Gastroesophageal sphincter (tissue), 2 donors: ENCODE measurements at regions not wholly inside any gene's neighbourhood (a gene's known extent, or its start where the extent isn't known, plus 50 kb on each side); places are given as distances from the start of the nearest gene placed in this dataset.

ENCODE experiments used
- POLR2A ChIP-seq, 2 donors: fragments of 450-650 bp; IDR thresholded peaks; one replicate each; pipeline ENCODE4 v1.6.1; 2017; ENCODE audit warnings: antibody characterized with exemption in 2 of 2, mild to moderate bottlenecking in 2 of 2, moderate library complexity in 1 of 2
- POLR2AphosphoS5 ChIP-seq: sonication (generic); formaldehyde crosslinking; IDR thresholded peaks from one replicate; pipeline ENCODE4 v1.6.1; 2017; ENCODE audit warnings: antibody characterized with exemption

DNA sequence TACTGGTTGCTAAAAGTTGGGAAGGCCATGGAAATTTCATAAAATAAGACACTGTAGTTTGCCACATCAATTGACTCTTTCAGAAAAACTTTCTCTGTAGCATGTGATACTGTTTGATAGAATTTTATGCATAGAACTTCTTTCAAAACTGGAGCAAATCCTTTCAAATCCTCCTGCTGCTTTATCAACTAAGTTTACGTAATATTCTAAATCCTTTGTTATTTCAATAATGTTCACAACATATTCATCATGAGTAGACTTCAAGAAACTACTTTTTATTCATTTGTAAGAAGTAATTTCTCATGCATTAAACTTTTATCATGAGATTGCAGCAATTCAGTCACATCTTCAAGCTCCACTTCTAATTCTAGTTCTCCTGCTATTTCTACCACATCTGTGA lies 199.3 kb downstream of the PCDH18 start:
- TF ChIP-seq POLR2A (IDR thresholded peaks at IDR 0.05): no peak
- TF ChIP-seq POLR2AphosphoS5: no peak
